DMS53 treated with DMSO at 0.1 percent for 48 hours (cell line): ENCODE measurements at regions not wholly inside any gene's neighbourhood (a gene's known extent, or its start where the extent isn't known, plus 50 kb on each side); places are given as distances from the start of the nearest gene placed in this dataset.

Experiments
- DNase-seq: peaks from one replicate; lab custom pipeline; 2025; ENCODE audit not compliant: unreplicated experiment; lab: John Stamatoyannopoulos, UW

DNA sequence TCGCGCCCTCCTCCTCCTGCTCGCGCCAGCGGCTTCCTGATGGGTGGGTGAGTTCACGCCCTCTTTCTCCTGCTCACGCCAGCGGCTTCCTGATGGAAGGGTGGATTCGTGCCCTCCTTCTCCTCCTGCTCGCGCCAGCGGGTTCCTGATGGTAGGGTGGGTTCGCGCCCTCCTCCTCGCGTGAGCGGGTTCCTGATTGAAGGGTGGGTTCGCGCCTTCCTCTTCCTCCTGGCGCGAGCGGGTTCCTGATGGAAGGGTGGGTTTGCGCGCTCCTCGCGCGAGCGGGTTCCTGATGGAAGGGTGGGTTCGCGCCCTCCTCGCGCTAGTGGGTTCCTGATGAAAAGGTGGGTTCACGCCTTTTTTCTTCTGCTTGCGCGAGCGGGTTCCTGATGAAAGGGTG is 62.0 kb upstream of the MGAT5 start:
- no peak for DNase-seq

GRCh38 chr2:134193006-134193405 is 60.9 kb upstream of the MGAT5 start:
- no peak for DNase-seq

DNA sequence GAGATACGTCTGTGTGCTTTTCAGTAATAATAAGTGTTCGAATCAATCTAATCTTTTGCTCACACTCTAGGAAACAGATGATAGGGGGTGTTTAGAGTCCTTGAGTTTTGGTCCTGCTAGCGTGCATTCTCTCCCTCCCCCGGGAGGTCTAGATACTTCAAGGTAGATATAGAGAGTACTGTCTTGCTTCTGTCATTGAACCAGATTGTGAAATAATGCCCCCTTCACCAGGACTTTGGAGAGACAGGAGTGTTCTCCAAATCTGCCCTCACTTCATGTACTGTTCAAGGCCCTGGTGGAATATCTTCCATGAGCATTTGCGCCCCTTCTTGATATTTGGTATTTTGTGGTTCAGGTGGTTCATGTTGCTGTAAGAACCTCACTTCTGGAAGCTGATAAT is 59.4 kb upstream of the MGAT5 start:
- DNase-seq = no peak

- no peak for DNase-seq
Measured at GRCh38 chr2:134195341-134195740, 58.5 kb upstream of the MGAT5 start.

DNA sequence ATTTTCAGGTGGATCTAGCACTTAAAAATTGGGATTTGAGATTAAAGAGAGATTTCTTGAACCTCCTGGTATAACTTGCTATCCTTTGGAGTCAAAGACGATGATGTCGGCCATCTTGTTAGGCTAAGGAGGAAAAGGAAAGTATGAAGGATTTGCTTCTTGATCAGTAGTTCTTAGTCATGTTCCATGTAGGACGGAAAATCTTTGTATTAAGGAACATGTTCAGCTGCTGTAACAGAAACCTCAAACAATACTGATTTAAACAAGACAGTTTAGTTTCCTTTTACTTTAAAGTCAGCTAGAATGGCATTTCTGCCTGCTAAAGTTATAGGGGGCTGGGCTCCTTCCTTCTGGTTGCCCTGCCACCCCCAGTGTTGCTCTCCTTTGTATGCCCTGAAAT is 56.4 kb upstream of the MGAT5 start:
- DNase-seq = no peak

GRCh38 chr2:134198006-134198634 is 55.8 kb upstream of the MGAT5 start:
- DNase-seq = no peak

- DNase-seq = no peak
Measured at GRCh38 chr2:134199123-134199522, 54.7 kb upstream of the MGAT5 start.

DNA sequence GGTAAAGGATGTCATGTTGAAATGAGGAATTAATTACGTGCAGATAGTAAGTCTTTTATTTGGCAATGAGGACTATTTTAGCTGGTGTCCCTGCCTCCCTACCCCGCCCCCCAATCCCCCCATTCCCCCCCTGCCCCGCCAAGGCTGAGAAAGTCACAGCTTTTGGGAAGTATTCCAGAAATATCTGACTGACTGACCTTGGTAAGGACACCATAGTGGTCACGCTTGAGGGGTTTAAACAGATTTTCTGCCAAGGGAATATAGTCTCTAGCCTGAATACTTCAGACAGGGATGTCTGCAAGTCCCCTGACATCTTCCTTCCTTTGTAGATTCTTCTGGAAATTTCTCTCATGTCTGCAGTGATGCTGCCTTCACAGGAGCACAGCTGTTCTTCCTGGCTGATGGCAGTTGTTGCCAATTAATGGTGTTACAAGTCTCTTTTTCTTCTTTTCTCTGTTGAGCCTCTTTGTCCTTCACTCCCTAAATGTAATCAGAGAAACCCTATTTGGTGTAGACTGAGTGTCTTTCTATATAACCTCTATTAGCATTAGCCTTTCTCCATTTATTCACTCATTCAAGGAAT is 53.7 kb upstream of the MGAT5 start:
- no peak for DNase-seq

DNA sequence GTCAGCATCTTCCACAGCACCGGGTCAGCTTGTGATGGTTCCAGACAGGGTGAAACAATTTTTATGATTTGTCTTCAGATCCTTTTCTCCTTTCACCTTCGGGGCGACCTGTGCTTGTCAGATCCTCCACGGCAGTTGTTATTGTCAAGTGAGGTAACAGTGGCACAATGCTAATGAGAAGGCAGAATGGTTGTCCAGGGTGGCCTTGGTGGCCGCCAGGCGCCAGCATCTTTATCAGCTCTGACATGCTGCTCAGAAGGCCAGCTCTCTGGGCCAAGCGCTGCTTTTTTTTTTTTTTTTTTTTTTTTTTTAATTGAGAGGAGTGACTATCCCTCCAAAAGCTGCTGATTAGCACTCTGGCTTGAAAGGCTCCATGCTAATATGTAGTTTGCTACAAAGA is 52.3 kb upstream of the MGAT5 start:
- DNase-seq = no peak

DNA sequence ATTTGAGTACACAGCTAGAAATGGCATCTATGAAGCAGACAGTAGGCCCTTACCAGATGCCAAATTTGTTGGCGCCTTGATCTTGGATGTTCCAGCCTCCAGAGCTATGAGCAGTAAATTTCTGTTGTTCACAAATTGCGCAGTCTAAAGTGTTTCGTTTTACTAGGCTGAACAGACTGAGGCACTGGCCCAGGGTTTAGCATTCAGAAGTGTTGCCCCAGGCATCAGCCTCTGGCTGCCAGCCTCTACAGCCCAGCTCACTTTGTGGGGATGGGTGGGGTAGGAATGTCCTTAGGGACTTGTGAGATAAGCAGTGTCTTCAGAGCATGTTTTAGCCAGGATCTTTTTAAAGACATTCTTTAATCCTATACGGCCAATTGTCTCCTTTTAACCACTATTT is 51.5 kb upstream of the MGAT5 start:
- no peak for DNase-seq

DNA sequence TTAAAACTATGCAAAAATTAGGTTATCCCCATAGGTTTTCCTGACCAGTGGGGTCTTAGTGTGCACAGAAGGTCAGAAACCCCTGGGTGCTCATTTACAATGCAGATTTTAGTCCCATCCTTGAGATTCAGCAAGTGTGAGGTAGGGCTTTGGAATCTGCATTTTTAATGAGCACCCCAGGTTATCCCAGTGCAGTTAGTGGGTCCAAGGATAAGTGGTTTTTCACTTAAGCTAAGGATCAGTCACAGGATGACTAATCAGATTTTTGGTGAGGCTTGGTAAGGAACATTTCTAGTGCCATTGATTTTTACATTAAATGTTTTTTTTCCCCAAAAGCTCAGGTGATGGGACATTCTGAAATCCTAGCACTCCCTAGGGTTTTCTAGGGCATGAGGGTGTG is 50.7 kb upstream of the MGAT5 start:
- DNase-seq = no peak
